ENCODE measurements at regions not wholly inside any gene's neighbourhood (a gene's known extent, or its start where the extent isn't known, plus 50 kb on each side); places are given as distances from the start of the nearest gene placed in this dataset.

DNA sequence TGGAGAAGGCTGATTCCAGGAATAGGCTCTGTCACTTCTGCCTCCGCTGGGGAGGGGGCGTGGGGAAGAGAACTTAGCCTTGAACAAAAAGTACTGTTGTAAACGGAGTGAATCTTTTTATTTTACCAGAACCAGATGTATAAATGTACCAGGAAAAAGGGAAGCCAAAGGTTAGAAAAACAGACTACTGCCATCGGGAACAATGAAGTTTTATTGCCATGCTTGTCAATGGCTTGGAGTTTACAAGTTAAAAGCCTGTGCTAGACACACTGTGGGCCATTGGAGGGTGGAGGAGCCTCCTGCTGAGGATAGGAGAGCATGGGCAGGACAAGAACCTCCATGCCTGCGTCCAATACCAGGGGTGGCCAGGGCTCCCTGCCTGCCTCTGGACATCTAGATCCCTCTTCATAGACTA, 161.7 kb upstream of the LYZL2 start:
- TF ChIP-seq, protein P1, sequence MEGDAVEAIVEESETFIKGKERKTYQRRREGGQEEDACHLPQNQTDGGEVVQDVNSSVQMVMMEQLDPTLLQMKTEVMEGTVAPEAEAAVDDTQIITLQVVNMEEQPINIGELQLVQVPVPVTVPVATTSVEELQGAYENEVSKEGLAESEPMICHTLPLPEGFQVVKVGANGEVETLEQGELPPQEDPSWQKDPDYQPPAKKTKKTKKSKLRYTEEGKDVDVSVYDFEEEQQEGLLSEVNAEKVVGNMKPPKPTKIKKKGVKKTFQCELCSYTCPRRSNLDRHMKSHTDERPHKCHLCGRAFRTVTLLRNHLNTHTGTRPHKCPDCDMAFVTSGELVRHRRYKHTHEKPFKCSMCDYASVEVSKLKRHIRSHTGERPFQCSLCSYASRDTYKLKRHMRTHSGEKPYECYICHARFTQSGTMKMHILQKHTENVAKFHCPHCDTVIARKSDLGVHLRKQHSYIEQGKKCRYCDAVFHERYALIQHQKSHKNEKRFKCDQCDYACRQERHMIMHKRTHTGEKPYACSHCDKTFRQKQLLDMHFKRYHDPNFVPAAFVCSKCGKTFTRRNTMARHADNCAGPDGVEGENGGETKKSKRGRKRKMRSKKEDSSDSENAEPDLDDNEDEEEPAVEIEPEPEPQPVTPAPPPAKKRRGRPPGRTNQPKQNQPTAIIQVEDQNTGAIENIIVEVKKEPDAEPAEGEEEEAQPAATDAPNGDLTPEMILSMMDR (IDR thresholded peaks at IDR 0.05; ENCODE audit: insufficient read depth, low read depth, low read length) = no peak
- TF ChIP-seq EZH2 (IDR thresholded peaks at IDR 0.05; ENCODE audit: insufficient read depth, low read length) = no peak

Data from astrocyte (in vitro differentiated cells and primary cell).